HTR-8/SVneo (cell line): ENCODE measurements at regions not wholly inside any gene's neighbourhood (a gene's known extent, or its start where the extent isn't known, plus 50 kb on each side); places are given as distances from the start of the nearest gene placed in this dataset.

ENCODE experiments used
- DNase-seq: peaks from one replicate; pipeline ENCODE4 v3.0.0; 2011; ENCODE audit warnings: low spot score, mixed read lengths; ENCODE audit not compliant: insufficient read length
- FAIRE-seq: peaks from 2 replicates; lab custom pipeline; 2011; peaks lifted over from hg19 to GRCh38; lab: Jason Lieb, UNC

DNA sequence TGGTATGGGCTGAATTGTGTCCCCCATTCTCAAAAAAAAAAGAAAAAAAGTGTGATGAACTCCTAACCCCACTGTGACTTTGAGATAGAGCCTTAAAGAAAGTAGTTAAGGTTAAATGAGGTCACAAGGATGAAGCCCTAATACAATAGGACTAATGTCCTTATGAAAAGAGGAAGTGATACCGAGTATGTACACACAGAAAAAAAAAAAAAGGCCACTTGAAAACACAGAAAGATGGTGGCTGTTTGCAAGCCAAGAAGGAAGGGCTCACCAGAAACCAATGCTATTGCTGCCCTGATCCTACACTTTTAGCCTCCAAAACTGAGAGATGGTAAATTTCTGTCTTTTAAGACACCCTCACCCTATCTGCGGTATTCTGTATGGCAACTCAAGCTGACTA, 955.6 kb downstream of the PCDH17 start:
- FAIRE-seq = no peak
- DNase-seq = no peak

DNA sequence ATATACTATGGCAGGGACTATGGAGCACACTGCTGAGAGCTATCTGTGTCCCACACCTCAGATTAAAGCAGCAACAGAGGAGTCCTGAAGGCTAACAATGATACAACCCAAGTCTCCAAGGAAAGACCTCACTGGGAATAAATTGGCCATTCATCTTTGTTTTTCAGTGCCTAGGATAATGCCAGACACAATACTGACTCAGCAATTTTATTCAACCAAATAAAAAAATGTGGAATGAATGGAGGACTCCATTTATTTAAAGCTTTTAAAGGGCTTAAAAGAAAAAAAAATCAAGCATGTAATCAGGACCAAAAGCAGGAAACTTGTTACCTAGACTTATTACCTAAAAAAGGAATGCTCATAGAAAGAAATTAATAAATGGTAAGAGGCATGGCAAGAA, 960.5 kb downstream of the PCDH17 start:
- FAIRE-seq = no peak

DNA sequence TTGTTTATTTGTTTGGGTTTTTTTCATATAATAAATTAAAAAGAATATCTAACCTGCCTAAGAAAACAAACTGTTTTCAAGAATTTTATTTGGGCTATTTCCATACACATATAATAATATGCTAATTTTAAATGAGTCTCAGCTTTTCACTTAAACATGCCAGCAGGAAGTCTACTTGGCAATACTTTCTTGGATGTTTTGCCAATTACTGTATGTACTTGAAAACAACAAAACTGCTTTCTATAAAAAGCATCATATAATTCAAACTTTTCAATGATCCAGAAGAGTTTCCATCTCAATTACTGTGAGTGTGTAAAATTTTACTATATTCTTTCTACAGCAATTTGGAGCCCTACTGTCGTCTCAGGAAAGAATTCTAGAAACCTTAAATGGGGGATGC, 961.2 kb downstream of the PCDH17 start:
- no peak for DNase-seq
- FAIRE-seq = no peak

More for the DNA sequence above, 960.5 kb downstream of the PCDH17 start:
- DNase-seq = no peak

DNA sequence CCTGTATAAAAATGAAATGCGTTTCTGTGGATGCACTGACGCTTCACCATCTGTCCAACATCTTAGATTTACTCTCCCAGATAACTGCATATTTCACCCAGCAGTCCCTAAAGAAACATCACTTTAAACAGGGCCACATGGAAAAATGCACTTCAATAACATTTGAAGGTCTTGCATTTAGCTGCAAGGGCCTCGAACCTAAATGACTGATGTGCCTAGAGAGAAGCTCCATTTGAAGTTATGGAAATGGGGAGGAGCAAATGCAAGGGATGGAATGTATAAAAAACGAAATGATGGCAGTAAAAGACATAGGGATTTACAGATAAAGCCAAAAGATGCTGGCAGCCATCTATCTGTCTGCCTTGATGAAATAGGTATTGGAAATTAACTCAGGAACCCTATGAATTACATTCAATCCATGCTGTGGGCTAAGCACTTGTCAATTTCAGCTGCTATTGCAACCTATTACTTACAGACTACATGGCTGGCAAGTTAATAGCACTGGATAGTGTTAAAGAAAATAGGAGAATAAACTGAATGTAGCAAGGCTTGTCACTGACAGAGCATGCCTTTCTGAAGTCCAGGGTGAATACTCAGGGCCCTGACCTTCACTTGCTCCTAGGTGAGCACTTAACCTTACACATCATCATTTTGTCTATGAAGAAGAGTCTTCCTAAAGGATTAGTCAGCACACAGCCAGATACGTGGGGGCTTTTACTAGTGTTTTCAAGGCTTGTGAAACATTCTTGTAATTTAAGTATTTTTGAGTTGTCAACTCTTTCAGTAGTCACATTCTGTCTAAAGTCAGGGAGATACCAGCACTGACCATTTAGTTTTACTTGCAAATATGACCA, 963.4 kb downstream of the PCDH17 start:
- FAIRE-seq = no peak
- no peak for DNase-seq

DNA sequence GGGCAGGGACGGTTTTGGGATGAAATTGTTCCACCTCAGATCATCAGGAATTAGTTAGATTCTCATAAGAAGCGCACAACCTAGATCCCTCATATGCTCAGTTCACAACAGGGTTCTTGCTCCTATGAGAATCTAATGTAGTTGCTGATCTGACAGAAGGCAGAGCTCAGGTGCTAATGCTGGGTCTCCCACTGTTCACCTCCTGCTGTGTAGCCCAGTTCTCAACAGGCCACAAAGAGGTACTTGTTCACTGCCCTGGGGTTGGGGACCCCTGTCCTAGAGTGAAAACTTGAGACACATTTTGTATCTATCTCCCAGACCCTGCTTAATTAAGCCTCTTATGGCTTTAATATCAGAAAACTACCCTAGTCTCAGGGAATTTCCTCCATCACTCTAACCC, 966.0 kb downstream of the PCDH17 start:
- no peak for FAIRE-seq

DNA sequence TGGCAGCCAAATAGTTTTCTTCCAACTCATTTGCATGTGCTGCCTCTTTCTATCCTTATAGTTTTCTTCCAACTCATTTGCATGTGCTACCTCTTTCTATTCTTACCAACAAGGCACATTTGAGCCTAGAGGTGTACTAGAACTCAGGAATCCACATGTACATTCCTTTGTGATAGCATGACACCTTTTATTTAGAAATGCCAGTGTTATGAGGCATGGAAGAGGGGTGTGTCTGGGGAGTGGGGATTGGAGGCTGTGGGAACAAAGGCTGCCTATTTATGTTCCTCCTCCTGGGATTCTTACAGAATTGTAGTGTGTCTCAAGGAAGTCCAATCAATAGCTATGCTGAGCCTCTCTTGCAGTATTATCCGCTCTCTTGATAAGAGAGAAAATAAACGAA, 966.7 kb downstream of the PCDH17 start:
- FAIRE-seq = no peak
- DNase-seq = no peak

More for the DNA sequence above, 966.0 kb downstream of the PCDH17 start:
- no peak for DNase-seq

DNA sequence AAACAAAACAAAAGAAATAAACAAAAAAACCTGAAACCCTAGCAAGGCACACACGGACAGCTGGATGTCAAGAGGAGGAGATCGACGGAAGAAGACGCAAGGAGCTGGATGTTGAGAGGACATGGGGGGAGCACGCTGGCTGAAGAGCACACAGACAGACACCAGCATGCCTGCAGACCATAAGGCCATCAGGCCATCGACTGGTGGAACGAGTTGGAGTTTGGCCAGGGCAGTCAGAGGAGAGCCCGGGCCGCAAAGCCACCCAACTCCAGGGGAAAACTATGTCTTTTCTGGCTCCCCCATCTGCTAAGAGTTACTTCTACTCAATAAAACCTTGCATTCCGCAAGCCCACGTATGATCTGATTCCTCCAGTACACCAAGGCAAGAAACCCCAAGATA, 979.6 kb downstream of the PCDH17 start:
- no peak for FAIRE-seq
- DNase-seq = no peak

DNA sequence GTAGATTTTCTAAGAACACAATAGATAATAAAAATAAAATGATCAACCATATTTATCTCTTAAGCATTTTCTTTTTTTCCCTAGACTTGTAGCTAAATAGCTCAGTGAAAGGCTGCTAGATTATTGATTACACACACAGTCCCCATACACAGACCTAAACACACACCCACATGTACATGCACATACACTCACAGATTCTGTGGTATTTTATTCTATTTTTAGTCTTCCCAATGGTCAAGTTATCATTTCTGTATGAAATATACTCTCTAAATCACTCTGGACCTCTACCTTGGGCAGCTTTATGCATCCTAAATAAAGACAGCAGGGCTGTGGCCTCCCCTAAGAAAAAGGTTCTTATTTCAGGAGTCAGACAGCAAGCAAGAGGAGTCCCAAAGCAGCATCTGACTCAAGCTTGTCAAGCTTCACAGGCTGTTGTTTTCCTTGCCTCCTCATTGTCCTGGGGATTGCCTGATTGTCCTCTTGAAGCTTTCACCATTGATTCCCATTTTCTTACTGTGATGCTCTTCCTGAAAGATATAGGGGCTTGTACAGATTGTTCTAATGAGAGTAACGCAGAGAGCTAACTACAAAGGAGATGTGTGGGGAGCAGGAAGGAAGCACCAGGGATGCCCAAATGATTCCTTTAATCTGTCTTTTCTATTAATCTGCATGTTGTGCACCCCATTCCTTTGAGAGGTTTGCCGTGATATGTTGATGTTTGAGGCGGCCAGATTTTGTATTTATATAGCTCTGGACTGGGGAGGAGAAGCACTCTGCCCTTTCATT, 986.5 kb downstream of the PCDH17 start:
- no peak for DNase-seq
- FAIRE-seq = no peak

DNA sequence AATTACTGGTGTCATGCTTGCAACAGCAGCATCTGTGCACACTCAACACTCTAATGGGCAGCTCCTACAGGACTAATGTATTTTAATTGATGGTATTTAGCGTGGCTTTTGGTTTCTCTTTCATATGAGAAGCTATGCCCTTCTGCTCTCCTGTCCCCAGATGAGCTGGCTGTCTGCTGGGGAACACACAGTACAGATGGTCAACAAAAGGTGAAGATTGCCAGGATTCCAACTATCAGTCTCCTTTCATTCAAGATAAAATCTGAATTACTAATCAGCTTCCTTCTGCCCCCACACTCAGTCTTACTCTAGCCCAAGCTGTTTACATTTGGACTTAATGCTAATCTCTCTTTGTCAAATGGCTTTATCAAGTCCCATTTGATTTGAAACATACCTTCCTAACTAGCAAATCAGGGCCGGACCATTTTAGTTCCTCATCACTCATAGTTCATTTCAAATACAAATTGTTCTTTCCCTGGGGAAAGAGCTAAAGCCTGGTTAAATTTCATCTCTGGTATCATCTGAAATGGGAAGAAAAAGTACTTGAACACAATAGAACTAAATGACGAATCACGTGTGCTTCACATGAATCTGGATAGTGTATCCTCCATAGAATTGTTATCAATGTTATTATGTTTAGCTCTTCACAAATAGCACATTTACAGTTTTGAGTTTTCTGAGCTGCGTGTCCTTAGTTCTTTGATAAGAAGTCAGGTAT, 988.0 kb downstream of the PCDH17 start:
- DNase-seq (no peak), FAIRE-seq (no peak)

DNA sequence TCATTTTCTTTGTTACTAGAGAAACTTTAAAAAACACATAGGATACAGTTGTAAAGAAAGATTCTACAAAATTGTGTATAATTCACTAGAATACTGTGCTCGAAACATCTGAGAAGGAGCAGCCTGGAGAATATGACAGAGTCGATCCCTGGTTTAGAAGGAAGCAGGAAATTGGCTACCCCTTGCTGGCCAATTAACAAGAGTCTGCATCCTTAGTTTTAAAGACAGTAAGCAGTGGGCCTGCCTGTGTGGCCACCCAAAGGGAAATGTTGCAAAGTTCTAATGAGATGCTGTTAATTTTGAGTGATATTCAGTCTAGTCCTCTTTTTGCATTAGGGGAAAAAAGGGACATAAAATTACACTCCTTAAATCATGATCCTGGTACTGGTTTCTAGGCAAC, 988.6 kb downstream of the PCDH17 start:
- FAIRE-seq (no peak), DNase-seq (no peak)

DNA sequence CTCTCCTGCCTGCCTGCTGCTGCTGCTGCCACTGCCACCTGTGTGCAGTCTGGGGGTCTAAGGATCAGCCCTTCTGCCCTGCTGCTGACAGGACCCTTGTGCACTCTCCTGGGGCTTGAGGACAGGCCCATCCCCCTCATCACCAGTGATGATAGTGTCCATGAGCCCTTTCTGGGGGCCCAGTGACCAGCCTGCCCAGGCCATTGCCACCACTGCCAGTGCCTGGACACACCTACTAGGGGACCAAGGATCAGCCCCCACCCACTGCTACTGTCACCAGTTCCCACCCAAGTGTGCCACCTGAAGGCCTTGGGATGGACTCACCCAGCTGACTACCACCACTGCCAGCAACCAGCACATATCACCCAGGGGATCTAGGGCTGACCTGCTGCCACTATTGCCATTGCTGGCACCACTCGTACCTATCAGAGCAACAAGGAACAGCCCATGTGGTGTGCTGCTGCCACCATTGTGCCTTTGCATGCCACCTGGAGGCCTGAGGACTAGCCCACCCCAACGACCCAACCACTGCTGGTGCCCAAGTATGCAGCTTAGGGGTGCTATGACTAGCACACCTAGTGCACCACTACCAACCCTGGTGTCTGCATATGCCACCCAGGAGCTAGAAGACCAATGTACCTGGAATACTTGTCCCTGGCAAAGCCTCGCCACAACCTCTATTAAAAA, 994.3 kb downstream of the PCDH17 start:
- no peak for FAIRE-seq
- no peak for DNase-seq

DNA sequence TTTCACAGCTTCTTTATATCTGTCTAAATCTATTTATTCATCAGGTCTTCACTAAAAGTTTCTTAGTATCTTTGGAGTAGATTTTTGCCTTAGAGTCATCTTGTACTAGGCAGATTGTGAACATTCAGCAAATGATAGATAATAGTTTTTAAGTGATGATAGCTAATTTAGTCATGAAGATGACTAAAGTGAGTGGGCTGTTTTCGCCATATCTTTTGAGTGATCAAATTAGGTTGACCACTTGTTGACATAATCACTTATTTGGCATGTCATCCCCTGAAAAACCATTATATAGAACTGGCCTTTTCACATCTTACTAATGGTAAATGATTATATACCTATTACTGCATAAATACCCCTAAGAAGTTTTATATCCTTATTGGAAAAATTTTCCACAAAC, 999.2 kb downstream of the PCDH17 start:
- FAIRE-seq (no peak), DNase-seq (no peak)

DNA sequence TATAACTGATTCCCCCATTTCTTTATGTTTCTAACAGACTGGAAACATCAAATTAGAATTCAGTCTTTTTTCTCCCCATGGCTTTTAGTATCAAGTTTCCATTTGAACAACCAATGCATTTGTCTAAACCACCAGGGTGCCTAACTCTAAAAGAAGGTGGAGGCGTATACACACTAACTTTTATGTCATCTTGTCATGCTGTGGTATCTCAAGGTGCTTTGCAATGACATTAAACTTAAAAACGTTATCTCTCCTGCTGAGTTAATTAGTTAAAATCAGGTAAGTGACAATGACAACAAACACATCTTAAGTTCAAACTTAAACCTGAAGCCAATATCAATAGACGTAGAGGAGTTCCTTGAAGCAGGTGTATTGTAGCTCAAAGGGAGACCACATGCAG, 1001.7 kb downstream of the PCDH17 start:
- FAIRE-seq = no peak
- no peak for DNase-seq

DNA sequence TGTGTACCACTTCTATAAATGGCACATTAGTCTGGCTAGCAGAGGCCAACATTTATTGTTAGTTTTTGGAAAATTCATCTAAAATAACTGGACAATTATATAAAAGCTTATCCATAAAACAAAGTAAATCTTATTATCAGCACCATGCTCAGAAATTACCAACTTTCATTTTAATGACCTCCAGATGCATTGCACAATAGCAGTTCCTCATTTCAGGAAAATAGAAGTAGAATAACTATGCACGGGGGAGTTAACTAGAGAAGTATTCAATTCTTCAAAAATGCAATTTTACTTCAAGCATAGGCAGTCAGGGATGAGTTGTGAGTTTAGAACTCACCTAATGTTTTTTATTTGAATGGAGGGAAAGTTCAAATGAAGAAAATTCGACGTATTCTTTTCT, 1023.5 kb downstream of the PCDH17 start:
- DNase-seq (no peak), FAIRE-seq (no peak)

DNA sequence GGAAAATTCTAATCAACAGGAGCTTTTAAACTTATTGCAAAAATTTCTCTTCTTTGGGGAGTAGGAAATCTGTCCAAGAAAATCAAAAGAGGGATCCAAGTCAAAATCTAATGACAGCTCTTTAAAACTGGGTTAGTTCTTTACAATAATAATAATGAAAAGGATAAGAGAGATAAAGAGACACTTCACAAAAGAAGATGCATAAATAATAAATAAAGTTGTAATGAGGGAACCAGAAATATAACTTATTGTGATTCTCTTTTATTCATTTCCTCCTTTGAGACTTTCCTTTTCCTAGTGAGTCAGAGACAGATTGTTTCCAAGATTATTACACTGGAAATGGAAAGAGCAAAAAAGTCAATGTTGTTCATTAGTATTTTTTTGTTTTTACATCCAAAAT, 1029.3 kb downstream of the PCDH17 start:
- no peak for DNase-seq
- no peak for FAIRE-seq

DNA sequence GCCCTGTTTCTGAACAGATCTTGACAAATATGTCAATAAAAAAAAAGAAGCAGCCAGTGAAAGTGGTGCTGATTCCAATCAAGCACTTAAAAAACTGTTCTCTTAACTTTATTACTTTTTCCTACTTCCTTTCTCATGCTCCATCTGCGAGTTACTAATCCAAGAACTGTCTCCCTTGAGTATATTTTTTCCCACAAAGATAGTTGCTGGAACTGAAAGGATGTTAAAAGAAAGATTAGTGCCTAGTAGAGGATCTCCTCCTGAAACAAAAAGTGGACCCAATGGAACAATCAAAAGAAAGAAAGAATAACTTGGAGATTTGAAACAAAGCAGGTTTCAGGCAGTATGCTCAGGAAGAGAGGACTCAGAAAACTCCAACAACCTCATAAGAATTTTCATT, 1034.8 kb downstream of the PCDH17 start:
- FAIRE-seq (no peak), DNase-seq (no peak)

DNA sequence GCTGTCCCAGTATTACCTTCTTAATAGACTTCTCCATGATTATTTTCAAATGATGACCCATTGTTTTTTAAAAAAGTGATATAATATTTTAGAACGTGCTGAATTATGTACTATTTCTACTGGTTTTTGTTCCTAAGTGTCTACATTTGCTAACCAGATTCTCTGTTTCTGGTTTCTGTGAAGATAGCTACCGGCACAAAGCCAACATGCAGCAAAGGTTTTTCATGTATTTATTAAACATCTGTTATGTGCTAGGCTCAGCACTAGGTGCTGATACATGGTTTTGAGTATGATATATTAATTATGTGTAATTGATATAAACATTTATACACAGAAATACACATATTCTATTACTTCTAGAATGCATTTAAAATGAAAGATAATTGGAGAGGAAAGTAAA, 1035.6 kb downstream of the PCDH17 start:
- DNase-seq (no peak), FAIRE-seq (no peak)

DNA sequence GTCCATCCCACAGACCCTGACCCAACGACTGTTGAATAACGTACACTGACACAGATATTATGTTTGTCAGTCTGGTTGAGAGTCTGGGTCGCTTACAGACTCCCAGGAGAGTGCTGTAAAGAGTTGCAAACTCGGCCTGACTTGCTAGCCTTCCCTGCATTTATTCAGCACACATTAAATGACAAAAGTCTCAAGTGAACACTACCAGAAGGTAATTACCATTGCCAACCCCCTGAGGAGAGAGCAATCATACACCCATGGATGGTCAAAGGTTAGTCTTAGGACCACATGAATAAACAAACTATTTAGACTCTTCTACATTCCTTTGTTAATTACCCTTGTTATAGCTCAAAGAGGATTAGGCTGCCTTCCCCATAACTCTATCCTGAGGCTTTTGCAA, 1048.6 kb downstream of the PCDH17 start:
- DNase-seq = no peak
- no peak for FAIRE-seq

DNA sequence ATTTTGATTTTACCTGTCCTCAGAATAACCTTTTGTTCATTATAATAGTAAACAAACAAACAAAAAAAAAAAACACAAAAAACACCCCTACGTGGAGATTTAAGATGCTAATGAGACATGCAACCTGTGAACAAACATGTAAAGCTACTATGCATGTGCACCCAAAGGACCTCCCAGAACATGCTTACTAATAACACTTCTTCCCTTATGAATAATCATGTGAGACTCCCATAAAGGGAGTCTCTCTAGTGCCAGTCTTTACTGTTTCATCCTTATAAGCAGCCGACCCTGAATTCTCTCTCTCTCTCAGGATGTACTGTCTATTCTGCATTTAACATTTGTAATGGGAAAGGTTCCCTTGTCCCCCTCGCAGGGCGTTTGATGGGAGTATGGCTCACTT, 1051.1 kb downstream of the PCDH17 start:
- DNase-seq = no peak
- no peak for FAIRE-seq

DNA sequence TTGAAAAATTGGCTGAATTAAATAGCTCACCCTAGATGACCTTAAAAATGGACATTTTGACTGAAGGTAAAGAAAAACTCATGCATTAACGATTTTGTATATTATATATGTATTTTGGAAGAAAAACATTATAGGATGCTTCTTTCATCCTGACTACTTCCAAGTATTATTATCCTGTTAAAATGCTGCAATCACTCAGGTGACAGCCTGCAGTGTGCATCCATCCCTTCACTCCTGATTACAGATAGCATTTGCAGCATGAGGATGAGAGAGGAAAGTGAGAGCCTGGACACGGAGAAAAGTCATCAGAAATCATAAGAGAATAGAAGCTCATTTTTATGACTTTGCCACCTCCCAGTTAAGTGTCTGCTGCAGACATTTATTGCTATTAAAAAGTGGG, 1055.6 kb downstream of the PCDH17 start:
- FAIRE-seq = no peak
- DNase-seq = no peak
